Keratinocyte (primary cell): ENCODE measurements at regions not wholly inside any gene's neighbourhood (a gene's known extent, or its start where the extent isn't known, plus 50 kb on each side); places are given as distances from the start of the nearest gene placed in this dataset.

Source experiments
- CTCF ChIP-seq, 3 experiments: IDR thresholded peaks in 1 of 3; conservative IDR thresholded peaks in 1 of 3; optimal IDR thresholded peaks in 1 of 3; 2 replicates in 2 of 3; 3 replicates in 1 of 3; pipeline versions ENCODE3 to v1.5.1; 2011; ENCODE audit warnings: low read length in 3 of 3, mild to moderate bottlenecking in 3 of 3, moderate library complexity in 2 of 3, control low read depth in 1 of 3, inconsistent platforms in 1 of 3; ENCODE audit not compliant: insufficient read depth in 2 of 3; ENCODE audit errors: extremely low read depth in 1 of 3
- EZH2 ChIP-seq: IDR thresholded peaks from one replicate; pipeline ENCODE4 v1.6.1; 2012; ENCODE audit warnings: inconsistent platforms, mild to moderate bottlenecking, low read length, moderate library complexity

GRCh38 chr3:117109178-117109577 lies 399.6 kb downstream of the TUSC7 start:
- TF ChIP-seq CTCF (optimal IDR thresholded peaks at IDR 0.05 in 1 of 3, IDR thresholded peaks at IDR 0.05 in 1 of 3, conservative IDR thresholded peaks at IDR 0.05 in 1 of 3; ENCODE audit: extremely low read depth in 1 of 3, insufficient read depth in 2 of 3, low read length in 3 of 3) (no peak), EZH2 (no peak)
